ENCODE measurements at regions not wholly inside any gene's neighbourhood (a gene's known extent, or its start where the extent isn't known, plus 50 kb on each side); places are given as distances from the start of the nearest gene placed in this dataset.

DNA sequence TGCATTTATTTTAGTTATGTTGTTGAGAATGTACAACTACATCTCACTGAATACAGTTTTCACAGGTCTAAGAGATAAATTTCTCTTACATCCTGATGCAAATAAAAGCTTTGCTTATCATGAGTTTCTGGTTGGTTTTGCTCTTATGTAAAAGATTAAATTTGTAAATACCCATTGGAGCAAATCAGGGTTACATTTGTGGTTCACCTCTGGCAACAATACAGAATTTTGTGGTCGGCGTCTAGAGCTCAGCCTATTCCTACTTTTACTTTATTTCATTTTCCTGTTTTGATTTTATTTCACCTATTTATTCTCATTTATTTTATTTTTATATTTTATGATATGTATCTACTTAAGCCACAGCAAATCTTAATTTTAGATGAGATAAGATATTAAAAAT lies 271.9 kb upstream of the MARCKS start:
- Histone ChIP-seq H3K9me3 (ENCODE audit: control insufficient read depth in 1 of 2, insufficient read depth in 1 of 2, low read depth in 1 of 2, low read length in 2 of 2) (no peaks in the 10 kb centered on the region), H3K79me2 (ENCODE audit: insufficient read depth, low read length) (no peaks in the 10 kb centered on the region), H3K4me3 (replicated peaks in 1 of 2; ENCODE audit: low read depth in 1 of 2, low read length in 2 of 2) (no peak overlapping the region), H3K4me2 (ENCODE audit: low read length) (no peak overlapping the region), H3K36me3 (ENCODE audit: control insufficient read depth in 1 of 2, insufficient read depth in 2 of 2, low read length in 2 of 2) (no peaks in the 10 kb centered on the region), H3K27me3 (ENCODE audit: insufficient read depth, low read length) (no peaks in the 10 kb centered on the region), H3K9ac (ENCODE audit: low read length) (no peak overlapping the region), H3K4me1 (ENCODE audit: control insufficient read depth in 1 of 2, insufficient read depth in 2 of 2, low read length in 2 of 2) (peaks cover 0 to 3% of the 10 kb centered on the region in 2 experiments; a peak in 1 of 4 replicates), H3K27ac (ENCODE audit: low read depth, low read length) (no peak overlapping the region), H2AFZ (ENCODE audit: low read depth, low read length, poor library complexity, severe bottlenecking) (no peak overlapping the region), H4K20me1 (ENCODE audit: insufficient read depth) (no peaks in the 10 kb centered on the region), H3K9me2 (ENCODE audit: insufficient read depth) (no peaks in the 10 kb centered on the region)
- TF ChIP-seq, protein P1, sequence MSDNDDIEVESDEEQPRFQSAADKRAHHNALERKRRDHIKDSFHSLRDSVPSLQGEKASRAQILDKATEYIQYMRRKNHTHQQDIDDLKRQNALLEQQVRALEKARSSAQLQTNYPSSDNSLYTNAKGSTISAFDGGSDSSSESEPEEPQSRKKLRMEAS (IDR thresholded peaks at IDR 0.05), result no peak
- no peak for TF ChIP-seq JUND (IDR thresholded peaks at IDR 0.05)
- TF ChIP-seq YY1 (IDR thresholded peaks at IDR 0.05; ENCODE audit: extremely low read depth, insufficient replicate concordance, low read depth, low read length), result no peak
- TF ChIP-seq POLR2AphosphoS5 (IDR thresholded peaks at IDR 0.05; ENCODE audit: low read depth, low read length), result no peak
- no peak for TF ChIP-seq EZH2phosphoT487 (IDR thresholded peaks at IDR 0.05; ENCODE audit: borderline replicate concordance)
- TF ChIP-seq FOSL1 (IDR thresholded peaks at IDR 0.05; ENCODE audit: low read depth), result no peak
- TF ChIP-seq EGR1 (IDR thresholded peaks at IDR 0.05; ENCODE audit: low read depth), result no peak
- TF ChIP-seq SIN3A (IDR thresholded peaks at IDR 0.05; ENCODE audit: low read depth), result no peak
- no peak for TF ChIP-seq SP1 (IDR thresholded peaks at IDR 0.05; ENCODE audit: low read depth)
- no peak for TF ChIP-seq RAD21 (IDR thresholded peaks at IDR 0.05; ENCODE audit: low read depth)
- no peak for TF ChIP-seq ELF1 (IDR thresholded peaks at IDR 0.05; ENCODE audit: borderline replicate concordance, low read depth)
- TF ChIP-seq, protein P2, sequence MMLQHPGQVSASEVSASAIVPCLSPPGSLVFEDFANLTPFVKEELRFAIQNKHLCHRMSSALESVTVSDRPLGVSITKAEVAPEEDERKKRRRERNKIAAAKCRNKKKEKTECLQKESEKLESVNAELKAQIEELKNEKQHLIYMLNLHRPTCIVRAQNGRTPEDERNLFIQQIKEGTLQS (IDR thresholded peaks at IDR 0.05), result no peak
- TF ChIP-seq CBX3 (IDR thresholded peaks at IDR 0.05; ENCODE audit: low read depth), result no peak
- TF ChIP-seq CEBPB (IDR thresholded peaks at IDR 0.05; ENCODE audit: low read depth), result no peak
- TF ChIP-seq, protein P3, sequence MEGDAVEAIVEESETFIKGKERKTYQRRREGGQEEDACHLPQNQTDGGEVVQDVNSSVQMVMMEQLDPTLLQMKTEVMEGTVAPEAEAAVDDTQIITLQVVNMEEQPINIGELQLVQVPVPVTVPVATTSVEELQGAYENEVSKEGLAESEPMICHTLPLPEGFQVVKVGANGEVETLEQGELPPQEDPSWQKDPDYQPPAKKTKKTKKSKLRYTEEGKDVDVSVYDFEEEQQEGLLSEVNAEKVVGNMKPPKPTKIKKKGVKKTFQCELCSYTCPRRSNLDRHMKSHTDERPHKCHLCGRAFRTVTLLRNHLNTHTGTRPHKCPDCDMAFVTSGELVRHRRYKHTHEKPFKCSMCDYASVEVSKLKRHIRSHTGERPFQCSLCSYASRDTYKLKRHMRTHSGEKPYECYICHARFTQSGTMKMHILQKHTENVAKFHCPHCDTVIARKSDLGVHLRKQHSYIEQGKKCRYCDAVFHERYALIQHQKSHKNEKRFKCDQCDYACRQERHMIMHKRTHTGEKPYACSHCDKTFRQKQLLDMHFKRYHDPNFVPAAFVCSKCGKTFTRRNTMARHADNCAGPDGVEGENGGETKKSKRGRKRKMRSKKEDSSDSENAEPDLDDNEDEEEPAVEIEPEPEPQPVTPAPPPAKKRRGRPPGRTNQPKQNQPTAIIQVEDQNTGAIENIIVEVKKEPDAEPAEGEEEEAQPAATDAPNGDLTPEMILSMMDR (IDR thresholded peaks at IDR 0.05 in 2 of 3, conservative IDR thresholded peaks at IDR 0.05 in 1 of 3; ENCODE audit: borderline replicate concordance in 1 of 3, insufficient read depth in 1 of 3, low read depth in 2 of 3, low read length in 2 of 3), result no peak
- TF ChIP-seq, protein P4, sequence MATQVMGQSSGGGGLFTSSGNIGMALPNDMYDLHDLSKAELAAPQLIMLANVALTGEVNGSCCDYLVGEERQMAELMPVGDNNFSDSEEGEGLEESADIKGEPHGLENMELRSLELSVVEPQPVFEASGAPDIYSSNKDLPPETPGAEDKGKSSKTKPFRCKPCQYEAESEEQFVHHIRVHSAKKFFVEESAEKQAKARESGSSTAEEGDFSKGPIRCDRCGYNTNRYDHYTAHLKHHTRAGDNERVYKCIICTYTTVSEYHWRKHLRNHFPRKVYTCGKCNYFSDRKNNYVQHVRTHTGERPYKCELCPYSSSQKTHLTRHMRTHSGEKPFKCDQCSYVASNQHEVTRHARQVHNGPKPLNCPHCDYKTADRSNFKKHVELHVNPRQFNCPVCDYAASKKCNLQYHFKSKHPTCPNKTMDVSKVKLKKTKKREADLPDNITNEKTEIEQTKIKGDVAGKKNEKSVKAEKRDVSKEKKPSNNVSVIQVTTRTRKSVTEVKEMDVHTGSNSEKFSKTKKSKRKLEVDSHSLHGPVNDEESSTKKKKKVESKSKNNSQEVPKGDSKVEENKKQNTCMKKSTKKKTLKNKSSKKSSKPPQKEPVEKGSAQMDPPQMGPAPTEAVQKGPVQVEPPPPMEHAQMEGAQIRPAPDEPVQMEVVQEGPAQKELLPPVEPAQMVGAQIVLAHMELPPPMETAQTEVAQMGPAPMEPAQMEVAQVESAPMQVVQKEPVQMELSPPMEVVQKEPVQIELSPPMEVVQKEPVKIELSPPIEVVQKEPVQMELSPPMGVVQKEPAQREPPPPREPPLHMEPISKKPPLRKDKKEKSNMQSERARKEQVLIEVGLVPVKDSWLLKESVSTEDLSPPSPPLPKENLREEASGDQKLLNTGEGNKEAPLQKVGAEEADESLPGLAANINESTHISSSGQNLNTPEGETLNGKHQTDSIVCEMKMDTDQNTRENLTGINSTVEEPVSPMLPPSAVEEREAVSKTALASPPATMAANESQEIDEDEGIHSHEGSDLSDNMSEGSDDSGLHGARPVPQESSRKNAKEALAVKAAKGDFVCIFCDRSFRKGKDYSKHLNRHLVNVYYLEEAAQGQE (IDR thresholded peaks at IDR 0.05; ENCODE audit: low read depth), result no peak
- TF ChIP-seq POLR2A (IDR thresholded peaks at IDR 0.05; ENCODE audit: borderline replicate concordance, extremely low read depth, insufficient read depth, insufficient read length), result no peak
- TF ChIP-seq ZNF274 (IDR thresholded peaks at IDR 0.05; ENCODE audit: low read depth, low read length), result no peak
- no peak for TF ChIP-seq ZFX (IDR thresholded peaks at IDR 0.05)
- TF ChIP-seq, protein P5, sequence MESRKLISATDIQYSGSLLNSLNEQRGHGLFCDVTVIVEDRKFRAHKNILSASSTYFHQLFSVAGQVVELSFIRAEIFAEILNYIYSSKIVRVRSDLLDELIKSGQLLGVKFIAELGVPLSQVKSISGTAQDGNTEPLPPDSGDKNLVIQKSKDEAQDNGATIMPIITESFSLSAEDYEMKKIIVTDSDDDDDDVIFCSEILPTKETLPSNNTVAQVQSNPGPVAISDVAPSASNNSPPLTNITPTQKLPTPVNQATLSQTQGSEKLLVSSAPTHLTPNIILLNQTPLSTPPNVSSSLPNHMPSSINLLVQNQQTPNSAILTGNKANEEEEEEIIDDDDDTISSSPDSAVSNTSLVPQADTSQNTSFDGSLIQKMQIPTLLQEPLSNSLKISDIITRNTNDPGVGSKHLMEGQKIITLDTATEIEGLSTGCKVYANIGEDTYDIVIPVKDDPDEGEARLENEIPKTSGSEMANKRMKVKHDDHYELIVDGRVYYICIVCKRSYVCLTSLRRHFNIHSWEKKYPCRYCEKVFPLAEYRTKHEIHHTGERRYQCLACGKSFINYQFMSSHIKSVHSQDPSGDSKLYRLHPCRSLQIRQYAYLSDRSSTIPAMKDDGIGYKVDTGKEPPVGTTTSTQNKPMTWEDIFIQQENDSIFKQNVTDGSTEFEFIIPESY (IDR thresholded peaks at IDR 0.05; ENCODE audit: extremely low read depth, insufficient replicate concordance, low read length), result no peak
- CTCF ChIA-PET, result no interaction called here
- DNase-seq (ENCODE audit: low read depth, low spot score), result no peak
- no TSS peak for BruUV-seq (replicated peaks)
- intact Hi-C loops (cut with micrococcal nuclease), result loop anchor here (10.0 kb wide), 1 partner anchor 810 kb away; no protein-coding TSS in a partner anchor
- RAD21 ChIA-PET (ENCODE audit: low non-redundant PET in 1 of 2, low total read pairs in 2 of 2, uncharacterized antibody in 2 of 2, unreplicated experiment in 2 of 2), result no interaction called here
- ATAC-seq, result no peak
- POLR2A ChIA-PET, result no interaction called here
